ENCODE measurements at regions not wholly inside any gene's neighbourhood (a gene's known extent, or its start where the extent isn't known, plus 50 kb on each side); places are given as distances from the start of the nearest gene placed in this dataset.

DNA sequence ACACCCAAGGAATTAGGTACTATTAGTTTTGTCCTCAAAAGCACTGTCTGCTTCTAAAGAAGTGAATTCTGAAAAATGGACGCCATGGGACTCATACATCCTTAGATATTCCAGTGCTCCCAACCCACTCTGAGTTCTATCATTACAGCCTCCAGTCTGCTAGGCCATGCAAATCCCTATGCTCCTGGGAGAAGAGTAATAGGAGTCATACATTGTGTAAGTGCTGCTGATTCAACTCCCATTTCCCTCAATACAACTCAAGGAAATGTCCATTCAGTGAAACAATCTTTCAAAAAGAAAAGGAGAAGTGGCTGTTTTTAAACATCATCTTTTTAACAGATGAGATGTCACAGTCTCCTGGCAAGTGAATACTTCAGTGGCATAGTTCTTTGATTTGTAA, 590.2 kb upstream of the LRRC4C start:
- ChIA-PET CTCF (no interaction called here), POLR2A (no interaction called here)
- H3K36me3 Mint-ChIP-seq (ENCODE audit: low read depth): no peaks in the 10 kb centered on the region
- H3K4me1 Mint-ChIP-seq: no peaks in the 10 kb centered on the region
- no peaks in the 10 kb centered on the region for H3K27me3 Mint-ChIP-seq
- no peak overlapping the region for H3K27ac Mint-ChIP-seq
- H3K9me3 Mint-ChIP-seq: peaks cover 8% of the 10 kb centered on the region
- H3K4me3 Mint-ChIP-seq: no peak overlapping the region
- intact Hi-C loops (cut with micrococcal nuclease): no loop called here
- TF ChIP-seq, protein P1, sequence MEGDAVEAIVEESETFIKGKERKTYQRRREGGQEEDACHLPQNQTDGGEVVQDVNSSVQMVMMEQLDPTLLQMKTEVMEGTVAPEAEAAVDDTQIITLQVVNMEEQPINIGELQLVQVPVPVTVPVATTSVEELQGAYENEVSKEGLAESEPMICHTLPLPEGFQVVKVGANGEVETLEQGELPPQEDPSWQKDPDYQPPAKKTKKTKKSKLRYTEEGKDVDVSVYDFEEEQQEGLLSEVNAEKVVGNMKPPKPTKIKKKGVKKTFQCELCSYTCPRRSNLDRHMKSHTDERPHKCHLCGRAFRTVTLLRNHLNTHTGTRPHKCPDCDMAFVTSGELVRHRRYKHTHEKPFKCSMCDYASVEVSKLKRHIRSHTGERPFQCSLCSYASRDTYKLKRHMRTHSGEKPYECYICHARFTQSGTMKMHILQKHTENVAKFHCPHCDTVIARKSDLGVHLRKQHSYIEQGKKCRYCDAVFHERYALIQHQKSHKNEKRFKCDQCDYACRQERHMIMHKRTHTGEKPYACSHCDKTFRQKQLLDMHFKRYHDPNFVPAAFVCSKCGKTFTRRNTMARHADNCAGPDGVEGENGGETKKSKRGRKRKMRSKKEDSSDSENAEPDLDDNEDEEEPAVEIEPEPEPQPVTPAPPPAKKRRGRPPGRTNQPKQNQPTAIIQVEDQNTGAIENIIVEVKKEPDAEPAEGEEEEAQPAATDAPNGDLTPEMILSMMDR (IDR thresholded peaks at IDR 0.05): no peak
- ATAC-seq (ENCODE audit: low read depth) (no peak), DNase-seq (no peak)

GRCh38 chr11:42054351-42054900, 595.0 kb upstream of the LRRC4C start:
- ATAC-seq (ENCODE audit: low read depth): no peak
- no peaks in the 10 kb centered on the region for H3K27me3 Mint-ChIP-seq
- H3K9me3 Mint-ChIP-seq: peaks cover 10% of the 10 kb centered on the region
- no peaks in the 10 kb centered on the region for H3K4me1 Mint-ChIP-seq
- no peak for DNase-seq
- no peak overlapping the region for H3K4me3 Mint-ChIP-seq
- ChIA-PET CTCF (no interaction called here), POLR2A (no interaction called here)
- TF ChIP-seq, protein P1 (IDR thresholded peaks at IDR 0.05): no peak
- H3K27ac Mint-ChIP-seq: no peak overlapping the region
- H3K36me3 Mint-ChIP-seq (ENCODE audit: low read depth): no peaks in the 10 kb centered on the region
- intact Hi-C loops (cut with micrococcal nuclease): no loop called here

GRCh38 chr11:42055606-42056005, 596.2 kb upstream of the LRRC4C start:
- Mint-ChIP-seq H3K4me3 (no peak overlapping the region), H3K27ac (no peak overlapping the region), H3K36me3 (ENCODE audit: low read depth) (no peaks in the 10 kb centered on the region), H3K27me3 (no peaks in the 10 kb centered on the region), H3K9me3 (peaks cover 10% of the 10 kb centered on the region), H3K4me1 (no peaks in the 10 kb centered on the region)
- intact Hi-C loops (cut with micrococcal nuclease): no loop called here
- CTCF ChIA-PET: no interaction called here
- POLR2A ChIA-PET: no interaction called here
- ATAC-seq (ENCODE audit: low read depth) (no peak), DNase-seq (no peak)
- TF ChIP-seq, protein P1 (IDR thresholded peaks at IDR 0.05): no peak

DNA sequence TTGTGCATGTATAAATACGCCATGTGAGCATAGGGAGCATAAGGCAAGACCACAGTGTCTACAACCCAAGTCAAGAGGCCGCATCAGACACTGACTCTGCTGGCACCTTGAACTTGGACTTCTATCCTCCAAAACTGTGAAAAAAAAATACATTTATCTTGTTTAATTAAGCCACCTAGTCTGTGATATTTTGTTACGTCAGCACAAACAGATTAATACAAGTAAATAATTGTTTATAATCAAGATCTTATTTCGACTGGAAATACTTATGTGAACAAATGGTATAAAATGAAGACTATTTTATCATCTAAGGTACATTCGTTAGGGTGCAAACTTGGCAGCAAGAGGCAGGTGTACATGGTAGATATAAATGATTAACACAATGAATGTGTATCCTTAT, 599.3 kb upstream of the LRRC4C start:
- H3K4me1 Mint-ChIP-seq: no peaks in the 10 kb centered on the region
- ATAC-seq (ENCODE audit: low read depth) (no peak), DNase-seq (no peak)
- H3K27me3 Mint-ChIP-seq: no peaks in the 10 kb centered on the region
- H3K36me3 Mint-ChIP-seq (ENCODE audit: low read depth): no peaks in the 10 kb centered on the region
- POLR2A ChIA-PET: no interaction called here
- CTCF ChIA-PET: no interaction called here
- peaks cover 5% of the 10 kb centered on the region for H3K9me3 Mint-ChIP-seq
- H3K4me3 Mint-ChIP-seq: no peak overlapping the region
- TF ChIP-seq, protein P1 (IDR thresholded peaks at IDR 0.05): no peak
- H3K27ac Mint-ChIP-seq: no peak overlapping the region
- intact Hi-C loops (cut with micrococcal nuclease): no loop called here

DNA sequence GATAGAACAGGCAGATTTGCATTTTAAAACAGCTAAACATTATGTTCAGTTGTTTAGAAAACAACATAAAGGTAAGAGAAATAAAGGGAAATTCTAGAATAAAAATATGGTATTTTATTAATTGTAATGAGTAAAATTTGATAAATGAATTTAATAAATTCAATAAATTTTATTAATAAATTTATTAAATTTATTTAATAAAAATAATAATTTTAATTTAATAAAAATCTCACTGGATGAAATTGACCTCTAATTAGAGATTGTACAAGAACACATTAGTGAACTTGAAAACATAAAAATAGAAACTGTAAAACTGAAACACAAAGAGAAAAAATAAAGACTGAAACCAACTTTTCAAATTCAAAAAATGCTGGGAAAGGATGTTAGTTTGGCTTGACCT, 605.7 kb upstream of the LRRC4C start:
- CTCF ChIA-PET: no interaction called here
- Mint-ChIP-seq H3K9me3 (peaks cover 5% of the 10 kb centered on the region), H3K27me3 (no peaks in the 10 kb centered on the region), H3K36me3 (ENCODE audit: low read depth) (no peaks in the 10 kb centered on the region), H3K4me1 (no peaks in the 10 kb centered on the region), H3K27ac (no peak overlapping the region), H3K4me3 (no peak overlapping the region)
- no peak for ATAC-seq (ENCODE audit: low read depth)
- DNase-seq: no peak
- TF ChIP-seq, protein P1 (IDR thresholded peaks at IDR 0.05): no peak
- POLR2A ChIA-PET: no interaction called here
- intact Hi-C loops (cut with micrococcal nuclease): no loop called here

Data from activated B cell treated with CpG ODN at 0.5 μM for 24 hours (primary cell).